Liver (tissue), 8 donors: ENCODE measurements at regions not wholly inside any gene's neighbourhood (a gene's known extent, or its start where the extent isn't known, plus 50 kb on each side); places are given as distances from the start of the nearest gene placed in this dataset.

Source experiments
- DNase-seq: peaks from one replicate; pipeline ENCODE4 v3.0.0-alpha.2; 2017; ENCODE audit warnings: low spot score
- H3K27ac ChIP-seq, 2 donors: one replicate each; pipeline ENCODE4 v1.7.0; 2013; ENCODE audit warnings: inconsistent platforms in 2 of 2, low read length in 2 of 2, control low read depth in 1 of 2, low read depth in 1 of 2, mild to moderate bottlenecking in 1 of 2
- H3K27me3 ChIP-seq, 4 donors: one replicate each; pipeline versions ENCODE4 v1.6.1 to v1.7.0; 2013; ENCODE audit warnings: low read length in 3 of 4, inconsistent platforms in 1 of 4, mild to moderate bottlenecking in 1 of 4, moderate library complexity in 1 of 4; ENCODE audit not compliant: control insufficient read depth in 4 of 4, insufficient read depth in 4 of 4
- H3K36me3 ChIP-seq, 4 donors: one replicate each; pipeline versions ENCODE4 v1.6.1 to v1.7.0; 2013; ENCODE audit warnings: low read length in 3 of 4, mild to moderate bottlenecking in 3 of 4, low read depth in 1 of 4, moderate library complexity in 1 of 4; ENCODE audit not compliant: control insufficient read depth in 4 of 4, insufficient read depth in 3 of 4
- H3K4me1 ChIP-seq, 4 donors: one replicate each; pipeline versions ENCODE4 v1.6.1 to v1.7.0; 2013; ENCODE audit warnings: low read length in 3 of 4, mild to moderate bottlenecking in 3 of 4, moderate library complexity in 1 of 4; ENCODE audit not compliant: control insufficient read depth in 4 of 4, insufficient read depth in 4 of 4
- H3K4me3 ChIP-seq, 3 donors: one replicate each; pipeline versions ENCODE4 v1.6.1 to v1.7.0; 2013; ENCODE audit warnings: low read length in 3 of 3, control low read depth in 1 of 3, low read depth in 1 of 3, mild to moderate bottlenecking in 1 of 3
- H3K9ac ChIP-seq, 2 donors: one replicate each; pipeline ENCODE4 v1.7.0; 2013; ENCODE audit warnings: low read length in 2 of 2, mild to moderate bottlenecking in 2 of 2, moderate library complexity in 2 of 2, control low read depth in 1 of 2, low read depth in 1 of 2
- H3K9me3 ChIP-seq, 4 donors: one replicate each; pipeline versions ENCODE4 v1.6.1 to v1.7.0; 2013; ENCODE audit warnings: low read length in 3 of 4; ENCODE audit not compliant: control insufficient read depth in 4 of 4
- ATF3 ChIP-seq: IDR thresholded peaks from 2 replicates; pipeline ENCODE4 v1.6.1; 2016; ENCODE audit warnings: antibody characterized with exemption
- CTCF ChIP-seq: fragments of 150-350 bp; IDR thresholded peaks from 2 replicates; pipeline ENCODE4 v1.5.1; 2017; ENCODE audit warnings: improper control_type of control experiment, low read depth, low read length; ENCODE audit not compliant: missing input control
- EGR1 ChIP-seq, 2 donors: IDR thresholded peaks; 2 replicates each; pipeline ENCODE4 v1.6.1; 2016 to 2018; ENCODE audit warnings: antibody characterized with exemption in 2 of 2, low read depth in 2 of 2
- FOXA1 ChIP-seq: IDR thresholded peaks from 2 replicates; pipeline ENCODE4 v1.6.1; 2016; ENCODE audit warnings: antibody characterized with exemption
- FOXA2 ChIP-seq: IDR thresholded peaks from 2 replicates; pipeline ENCODE4 v1.6.1; 2016; ENCODE audit warnings: antibody characterized with exemption
- HNF4A ChIP-seq, 2 donors: conservative IDR thresholded peaks; 2 replicates each; pipeline ENCODE4 v1.6.1; 2016; ENCODE audit warnings: antibody characterized with exemption in 2 of 2, mild to moderate bottlenecking in 2 of 2
- JUND ChIP-seq, 2 donors: IDR thresholded peaks; 2 replicates each; pipeline ENCODE4 v1.6.1; 2016; ENCODE audit warnings: antibody characterized with exemption in 2 of 2
- NR2F2 ChIP-seq: IDR thresholded peaks from 2 replicates; pipeline ENCODE4 v1.6.1; 2016; ENCODE audit warnings: antibody characterized with exemption
- RAD21 ChIP-seq, 2 donors: IDR thresholded peaks; 2 replicates each; pipeline ENCODE4 v1.6.1; 2016; ENCODE audit warnings: antibody characterized with exemption in 2 of 2, mild to moderate bottlenecking in 2 of 2
- REST ChIP-seq: IDR thresholded peaks from 2 replicates; pipeline ENCODE4 v1.6.1; 2016; ENCODE audit warnings: antibody characterized with exemption, mild to moderate bottlenecking
- RXRA ChIP-seq, 2 donors: IDR thresholded peaks; 2 replicates each; pipeline ENCODE4 v1.6.1; 2017 to 2018; ENCODE audit warnings: antibody characterized with exemption in 2 of 2, mild to moderate bottlenecking in 1 of 2
- SP1 ChIP-seq: IDR thresholded peaks from 2 replicates; pipeline ENCODE4 v1.6.1; 2018; ENCODE audit warnings: antibody characterized with exemption, mild to moderate bottlenecking
- TAF1 ChIP-seq: conservative IDR thresholded peaks from 2 replicates; pipeline ENCODE4 v1.6.1; 2016; ENCODE audit warnings: antibody characterized with exemption, mild to moderate bottlenecking
- WGBS: extraction: QIAGEN DNeasy Blood & Tissue Kit; methylation state at CpG from one replicate; pipeline ENCODE4 v1.1.7; 2013; 5-methylcytosine and 5-hydroxymethylcytosine counted together
- TF ChIP-seq, protein P1 (sequence below): IDR thresholded peaks from 2 replicates; pipeline ENCODE4 v1.6.1; 2016; ENCODE audit warnings: antibody characterized with exemption
- TF ChIP-seq, protein P2 (sequence below): IDR thresholded peaks from 2 replicates; pipeline ENCODE4 v1.6.1; 2016; ENCODE audit warnings: antibody characterized with exemption
- donor health status: healthy.
- donor health status: healthy.
- donor health status: healthy.
- donor health status: healthy.
- donor health status: healthy.

GRCh38 chr17:53137869-53138268 lies 684.9 kb upstream of the KIF2B start:
- DNase-seq, result no peak

GRCh38 chr17:53135969-53136368 lies 686.8 kb upstream of the KIF2B start:
- no peak overlapping the region for H3K27ac ChIP-seq
- H3K9me3 ChIP-seq, result no peaks in the 10 kb centered on the region
- H3K36me3 ChIP-seq, result no peaks in the 10 kb centered on the region
- DNase-seq, result no peak
- no peaks in the 10 kb centered on the region for H3K4me1 ChIP-seq
- no peak overlapping the region for H3K9ac ChIP-seq
- TF ChIP-seq NR2F2 (no peak), ATF3 (no peak), JUND (IDR thresholded peaks at IDR 0.05) (no peak), REST (no peak), FOXA1 (no peak), CTCF (no peak), EGR1 (IDR thresholded peaks at IDR 0.05; ENCODE audit: low read depth in 2 of 2) (no peak), RXRA (IDR thresholded peaks at IDR 0.05) (no peak), FOXA2 (no peak), TAF1 (no peak), SP1 (no peak), RAD21 (IDR thresholded peaks at IDR 0.05) (no peak)
- TF ChIP-seq, protein P1, sequence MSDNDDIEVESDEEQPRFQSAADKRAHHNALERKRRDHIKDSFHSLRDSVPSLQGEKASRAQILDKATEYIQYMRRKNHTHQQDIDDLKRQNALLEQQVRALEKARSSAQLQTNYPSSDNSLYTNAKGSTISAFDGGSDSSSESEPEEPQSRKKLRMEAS, result no peak
- TF ChIP-seq, protein P2, sequence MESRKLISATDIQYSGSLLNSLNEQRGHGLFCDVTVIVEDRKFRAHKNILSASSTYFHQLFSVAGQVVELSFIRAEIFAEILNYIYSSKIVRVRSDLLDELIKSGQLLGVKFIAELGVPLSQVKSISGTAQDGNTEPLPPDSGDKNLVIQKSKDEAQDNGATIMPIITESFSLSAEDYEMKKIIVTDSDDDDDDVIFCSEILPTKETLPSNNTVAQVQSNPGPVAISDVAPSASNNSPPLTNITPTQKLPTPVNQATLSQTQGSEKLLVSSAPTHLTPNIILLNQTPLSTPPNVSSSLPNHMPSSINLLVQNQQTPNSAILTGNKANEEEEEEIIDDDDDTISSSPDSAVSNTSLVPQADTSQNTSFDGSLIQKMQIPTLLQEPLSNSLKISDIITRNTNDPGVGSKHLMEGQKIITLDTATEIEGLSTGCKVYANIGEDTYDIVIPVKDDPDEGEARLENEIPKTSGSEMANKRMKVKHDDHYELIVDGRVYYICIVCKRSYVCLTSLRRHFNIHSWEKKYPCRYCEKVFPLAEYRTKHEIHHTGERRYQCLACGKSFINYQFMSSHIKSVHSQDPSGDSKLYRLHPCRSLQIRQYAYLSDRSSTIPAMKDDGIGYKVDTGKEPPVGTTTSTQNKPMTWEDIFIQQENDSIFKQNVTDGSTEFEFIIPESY, result no peak
- H3K27me3 ChIP-seq, result peaks cover 0 to 6% (median 0%) of the 10 kb centered on the region in 4 donors
- 46% methylated on average over 3 of the region's 3 CpGs for WGBS
- H3K4me3 ChIP-seq, result no peak overlapping the region

More at GRCh38 chr17:53137869-53138268, 684.9 kb upstream of the KIF2B start:
- H3K27ac ChIP-seq, result no peak overlapping the region
- no peaks in the 10 kb centered on the region for H3K36me3 ChIP-seq
- no peak overlapping the region for H3K4me3 ChIP-seq
- TF ChIP-seq HNF4A (conservative IDR thresholded peaks at IDR 0.05), result no peak
- TF ChIP-seq, protein P2, result no peak
- no peak for TF ChIP-seq RXRA (IDR thresholded peaks at IDR 0.05)
- no peaks in the 10 kb centered on the region for H3K4me1 ChIP-seq
- no peak overlapping the region for H3K9ac ChIP-seq
- no peaks in the 10 kb centered on the region for H3K9me3 ChIP-seq
- H3K27me3 ChIP-seq, result peaks cover 0 to 8% (median 1%) of the 10 kb centered on the region in 4 donors
